HG02798 (cell line): ENCODE measurements at regions not wholly inside any gene's neighbourhood (a gene's known extent, or its start where the extent isn't known, plus 50 kb on each side); places are given as distances from the start of the nearest gene placed in this dataset.

Experiments
- ATAC-seq: cut with Tn5 transposase; IDR thresholded peaks from one replicate; pipeline ENCODE4 v1.9.1; 2021; ENCODE audit warnings: mild to moderate bottlenecking; ENCODE audit not compliant: unreplicated experiment, poor library complexity

- ATAC-seq, result no peak
Measured at GRCh38 chr15:81987628-81988027, 58.2 kb downstream of the MEX3B start.

- no peak for ATAC-seq
Measured at GRCh38 chr15:81983497-81983896, 62.3 kb downstream of the MEX3B start.

GRCh38 chr15:81982808-81983207 lies 63.0 kb downstream of the MEX3B start:
- ATAC-seq, result no peak

GRCh38 chr15:81981908-81982307 lies 63.9 kb downstream of the MEX3B start:
- ATAC-seq, result no peak

- no peak for ATAC-seq
Measured at GRCh38 chr15:81977464-81977863, 68.4 kb downstream of the MEX3B start.

GRCh38 chr15:81968691-81969090 lies 77.1 kb downstream of the MEX3B start:
- no peak for ATAC-seq

- ATAC-seq, result no peak
Measured at GRCh38 chr15:81966631-81967030, 79.2 kb downstream of the MEX3B start.

- no peak for ATAC-seq
Measured at GRCh38 chr15:81962482-81962881, 83.3 kb downstream of the MEX3B start.

GRCh38 chr15:81959196-81959595 lies 86.6 kb downstream of the MEX3B start:
- no peak for ATAC-seq

GRCh38 chr15:81957698-81958097 lies 88.1 kb downstream of the MEX3B start:
- ATAC-seq, result no peak

- no peak for ATAC-seq
Measured at GRCh38 chr15:81955382-81956062, 90.3 kb downstream of the MEX3B start.

GRCh38 chr15:81954158-81954783 lies 91.5 kb downstream of the MEX3B start:
- no peak for ATAC-seq

- ATAC-seq, result no peak
Measured at GRCh38 chr15:81950841-81951414, 94.9 kb downstream of the MEX3B start.

GRCh38 chr15:81948751-81949150 lies 97.1 kb downstream of the MEX3B start:
- no peak for ATAC-seq

- ATAC-seq, result no peak
Measured at GRCh38 chr15:81948222-81948621, 97.6 kb downstream of the MEX3B start.

GRCh38 chr15:81947548-81947947 lies 98.3 kb downstream of the MEX3B start:
- ATAC-seq, result no peak

GRCh38 chr15:81945014-81945615 lies 100.7 kb downstream of the MEX3B start:
- no peak for ATAC-seq

GRCh38 chr15:81942655-81943195 lies 103.1 kb downstream of the MEX3B start:
- no peak for ATAC-seq

GRCh38 chr15:81942157-81942556 lies 103.7 kb downstream of the MEX3B start:
- ATAC-seq, result no peak

- no peak for ATAC-seq
Measured at GRCh38 chr15:81941479-81941878, 104.3 kb downstream of the MEX3B start.
